ENCODE measurements at regions not wholly inside any gene's neighbourhood (a gene's known extent, or its start where the extent isn't known, plus 50 kb on each side); places are given as distances from the start of the nearest gene placed in this dataset.

DNA sequence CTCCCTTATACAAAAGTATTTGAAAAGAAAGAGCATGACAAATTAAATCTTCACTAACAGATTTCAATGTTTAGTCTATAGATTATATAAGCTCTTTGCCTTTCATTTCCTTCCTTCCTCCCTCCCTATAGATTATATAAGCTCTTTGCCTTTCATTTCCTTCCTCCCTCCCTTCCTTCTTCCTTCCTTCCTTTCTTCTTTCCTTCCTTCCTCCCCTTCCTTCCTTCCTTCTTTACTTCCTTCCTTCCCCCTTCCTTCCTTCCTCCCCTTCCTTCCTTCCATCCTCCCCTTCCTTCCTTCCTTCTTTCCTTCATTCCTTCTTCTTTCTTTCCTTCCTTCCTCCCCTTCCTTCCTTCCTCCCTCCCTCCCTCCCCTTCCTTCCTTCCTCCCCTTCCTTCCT lies 209.8 kb upstream of the CBLB start:
- H2BK12ac ChIP-seq (ENCODE audit: low read length) = no peak overlapping the region

DNA sequence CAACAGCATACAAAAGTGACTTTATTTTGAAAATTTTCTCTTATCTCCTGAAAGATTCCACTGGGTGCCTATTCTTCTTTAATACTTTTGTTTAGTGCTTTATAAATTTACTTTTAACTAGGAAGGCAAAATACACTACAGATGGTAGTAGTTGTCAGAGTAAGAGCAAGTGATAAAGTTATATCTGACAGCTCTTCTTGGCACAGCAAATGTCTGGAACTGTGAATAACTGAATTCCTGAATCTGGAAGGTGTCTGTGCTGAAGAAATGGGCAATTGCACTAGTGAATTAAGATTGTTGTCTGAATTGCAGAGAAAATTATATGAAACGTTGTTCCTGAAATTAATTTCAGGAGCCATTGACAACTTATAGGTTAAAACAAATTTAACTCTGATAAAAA lies 213.8 kb upstream of the CBLB start:
- no peaks in the 10 kb centered on the region for H3K36me3 ChIP-seq (replicated peaks in 1 of 2; ENCODE audit: control insufficient read depth in 2 of 2, insufficient read depth in 2 of 2, low read length in 2 of 2)

More for the DNA sequence above, 209.8 kb upstream of the CBLB start:
- Histone ChIP-seq H3K14ac (ENCODE audit: low read length) (no peak overlapping the region), H2AK5ac (ENCODE audit: low read depth, low read length) (no peak overlapping the region), H3K9ac (ENCODE audit: low read depth, low read length, poor library complexity) (no peak overlapping the region), H3K36me3 (replicated peaks in 1 of 2; ENCODE audit: control insufficient read depth in 2 of 2, insufficient read depth in 2 of 2, low read length in 2 of 2) (no peaks in the 10 kb centered on the region), H2BK120ac (ENCODE audit: low read depth, low read length) (no peak overlapping the region), H3K9me3 (replicated peaks in 1 of 2; ENCODE audit: control insufficient read depth in 2 of 2, insufficient read depth in 1 of 2, low read depth in 1 of 2, low read length in 2 of 2) (no peaks in the 10 kb centered on the region), H3K4me1 (ENCODE audit: control insufficient read depth in 2 of 2, insufficient read depth in 1 of 2, low read depth in 1 of 2, low read length in 2 of 2) (no peaks in the 10 kb centered on the region), H2BK15ac (ENCODE audit: low read length) (no peak overlapping the region), H2BK5ac (ENCODE audit: low read length) (no peak overlapping the region), H3K27ac (replicated peaks; ENCODE audit: low read length) (no peak overlapping the region), H2AFZ (ENCODE audit: low read length) (no peak overlapping the region), H3K27me3 (ENCODE audit: control insufficient read depth in 3 of 3, insufficient read depth in 3 of 3, low read depth in 1 of 3, low read length in 3 of 3) (no peaks in the 10 kb centered on the region), H4K8ac (ENCODE audit: low read depth, low read length) (no peak overlapping the region), H3K4ac (ENCODE audit: low read length) (no peak overlapping the region), H3K79me1 (ENCODE audit: low read depth, low read length) (no peaks in the 10 kb centered on the region), H3K18ac (ENCODE audit: low read length) (no peak overlapping the region), H3K4me3 (ENCODE audit: low read length in 2 of 2) (no peak overlapping the region), H3K23ac (ENCODE audit: low read depth, low read length, poor library complexity) (no peak overlapping the region), H3K4me2 (ENCODE audit: insufficient read depth, low read length, poor library complexity, severe bottlenecking) (no peak overlapping the region), H4K91ac (ENCODE audit: low read depth, low read length, poor library complexity) (no peak overlapping the region)
- no peak for DNase-seq (ENCODE audit: low spot score)

DNA sequence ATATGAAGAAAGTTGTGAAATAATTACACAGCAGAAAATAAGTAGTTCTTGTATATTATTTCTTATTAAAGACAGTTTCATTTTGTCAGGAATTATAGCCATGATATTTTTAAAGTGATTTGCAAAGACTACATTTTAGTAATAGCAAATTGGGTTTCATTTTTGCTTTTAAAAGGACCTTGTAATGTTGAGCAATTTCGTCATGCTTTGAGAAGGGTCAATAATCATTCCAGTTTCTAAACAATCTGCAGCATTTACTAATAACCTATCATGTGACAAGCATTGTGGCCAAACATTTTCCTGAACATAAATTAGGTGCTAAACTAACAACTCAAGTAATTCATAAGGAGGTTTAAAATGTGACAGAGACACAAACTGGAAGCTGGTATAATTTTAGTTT lies 214.4 kb upstream of the CBLB start:
- no peak overlapping the region for H3K23ac ChIP-seq (ENCODE audit: low read depth, low read length, poor library complexity)
- H2BK5ac ChIP-seq (ENCODE audit: low read length) = no peak overlapping the region
- no peaks in the 10 kb centered on the region for H3K79me1 ChIP-seq (ENCODE audit: low read depth, low read length)
- no peaks in the 10 kb centered on the region for H3K4me1 ChIP-seq (ENCODE audit: control insufficient read depth in 2 of 2, insufficient read depth in 1 of 2, low read depth in 1 of 2, low read length in 2 of 2)
- no peak overlapping the region for H2BK15ac ChIP-seq (ENCODE audit: low read length)
- H4K8ac ChIP-seq (ENCODE audit: low read depth, low read length) = no peak overlapping the region
- no CpG with 5 or more reads among the region's 1 CpG for WGBS, 2 donors (ENCODE audit: extremely low coverage in 2 of 2, insufficient read length in 2 of 2, insufficient replicate concordance in 1 of 2)
- H3K9ac ChIP-seq (ENCODE audit: low read depth, low read length, poor library complexity) = no peak overlapping the region
- no peak overlapping the region for H3K4ac ChIP-seq (ENCODE audit: low read length)
- no peak overlapping the region for H2AFZ ChIP-seq (ENCODE audit: low read length)
- no peak overlapping the region for H3K4me3 ChIP-seq (ENCODE audit: low read length in 2 of 2)
- H3K36me3 ChIP-seq (replicated peaks in 1 of 2; ENCODE audit: control insufficient read depth in 2 of 2, insufficient read depth in 2 of 2, low read length in 2 of 2) = no peaks in the 10 kb centered on the region
- no peak overlapping the region for H3K18ac ChIP-seq (ENCODE audit: low read length)
- no peak overlapping the region for H2AK5ac ChIP-seq (ENCODE audit: low read depth, low read length)
- no peak overlapping the region for H2BK12ac ChIP-seq (ENCODE audit: low read length)
- peaks cover 0 to 1% of the 10 kb centered on the region in 2 donors for H3K9me3 ChIP-seq (replicated peaks in 1 of 2; ENCODE audit: control insufficient read depth in 2 of 2, insufficient read depth in 1 of 2, low read depth in 1 of 2, low read length in 2 of 2)
- no peak overlapping the region for H4K91ac ChIP-seq (ENCODE audit: low read depth, low read length, poor library complexity)
- H2BK120ac ChIP-seq (ENCODE audit: low read depth, low read length) = no peak overlapping the region
- no peak overlapping the region for H3K4me2 ChIP-seq (ENCODE audit: insufficient read depth, low read length, poor library complexity, severe bottlenecking)
- DNase-seq (ENCODE audit: low spot score) = no peak
- H3K14ac ChIP-seq (ENCODE audit: low read length) = no peak overlapping the region
- H3K27ac ChIP-seq (replicated peaks; ENCODE audit: low read length) = no peak overlapping the region
- no peaks in the 10 kb centered on the region for H3K27me3 ChIP-seq (ENCODE audit: control insufficient read depth in 3 of 3, insufficient read depth in 3 of 3, low read depth in 1 of 3, low read length in 3 of 3)

More for the DNA sequence above, 213.8 kb upstream of the CBLB start:
- Histone ChIP-seq H3K9me3 (replicated peaks in 1 of 2; ENCODE audit: control insufficient read depth in 2 of 2, insufficient read depth in 1 of 2, low read depth in 1 of 2, low read length in 2 of 2) (peaks cover 0 to 1% of the 10 kb centered on the region in 2 donors), H2AK5ac (ENCODE audit: low read depth, low read length) (no peak overlapping the region), H3K27ac (replicated peaks; ENCODE audit: low read length) (no peak overlapping the region), H3K18ac (ENCODE audit: low read length) (no peak overlapping the region), H4K8ac (ENCODE audit: low read depth, low read length) (no peak overlapping the region), H3K4me1 (ENCODE audit: control insufficient read depth in 2 of 2, insufficient read depth in 1 of 2, low read depth in 1 of 2, low read length in 2 of 2) (no peaks in the 10 kb centered on the region), H3K14ac (ENCODE audit: low read length) (no peak overlapping the region), H2BK5ac (ENCODE audit: low read length) (no peak overlapping the region), H2AFZ (ENCODE audit: low read length) (peak overlapping the region; percentile 44), H2BK12ac (ENCODE audit: low read length) (no peak overlapping the region), H2BK120ac (ENCODE audit: low read depth, low read length) (no peak overlapping the region), H3K27me3 (ENCODE audit: control insufficient read depth in 3 of 3, insufficient read depth in 3 of 3, low read depth in 1 of 3, low read length in 3 of 3) (no peaks in the 10 kb centered on the region), H3K79me1 (ENCODE audit: low read depth, low read length) (no peaks in the 10 kb centered on the region), H4K91ac (ENCODE audit: low read depth, low read length, poor library complexity) (no peak overlapping the region), H3K23ac (ENCODE audit: low read depth, low read length, poor library complexity) (no peak overlapping the region), H2BK15ac (ENCODE audit: low read length) (no peak overlapping the region), H3K4me3 (ENCODE audit: low read length in 2 of 2) (no peak overlapping the region), H3K4ac (ENCODE audit: low read length) (no peak overlapping the region), H3K9ac (ENCODE audit: low read depth, low read length, poor library complexity) (no peak overlapping the region), H3K4me2 (ENCODE audit: insufficient read depth, low read length, poor library complexity, severe bottlenecking) (no peak overlapping the region)
- WGBS, 2 donors (ENCODE audit: extremely low coverage in 2 of 2, insufficient read length in 2 of 2, insufficient replicate concordance in 1 of 2) = no CpG with 5 or more reads among the region's 1 CpG
- DNase-seq (ENCODE audit: low spot score) = no peak

DNA sequence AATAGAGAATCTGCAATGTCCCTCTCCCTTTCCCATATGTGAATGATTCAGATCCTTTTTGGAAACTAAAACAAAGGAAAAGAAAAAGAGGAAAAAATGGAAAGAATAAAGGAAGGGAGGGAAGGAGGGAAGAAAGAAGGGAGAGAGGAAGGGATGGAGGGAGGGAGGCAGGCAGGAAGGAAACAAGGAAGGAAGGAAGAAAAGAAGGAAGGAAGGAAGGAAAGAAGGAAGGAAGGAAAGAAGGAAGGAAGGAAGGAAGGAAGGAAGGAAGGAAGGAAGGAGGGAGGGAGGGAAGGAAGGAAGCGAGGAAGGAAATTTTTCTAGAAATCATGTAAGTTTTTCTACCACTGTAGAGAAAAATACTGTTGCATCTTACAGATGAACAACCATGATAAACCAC lies 215.0 kb upstream of the CBLB start:
- H2AK5ac ChIP-seq (ENCODE audit: low read depth, low read length) = no peak overlapping the region
- H2BK120ac ChIP-seq (ENCODE audit: low read depth, low read length) = no peak overlapping the region
- H2AFZ ChIP-seq (ENCODE audit: low read length) = no peak overlapping the region
- H3K4ac ChIP-seq (ENCODE audit: low read length) = no peak overlapping the region
- H4K91ac ChIP-seq (ENCODE audit: low read depth, low read length, poor library complexity) = no peak overlapping the region
- H3K9me3 ChIP-seq (replicated peaks in 1 of 2; ENCODE audit: control insufficient read depth in 2 of 2, insufficient read depth in 1 of 2, low read depth in 1 of 2, low read length in 2 of 2) = peaks cover 0 to 1% of the 10 kb centered on the region in 2 donors
- no peak overlapping the region for H3K4me3 ChIP-seq (ENCODE audit: low read length in 2 of 2)
- H3K9ac ChIP-seq (ENCODE audit: low read depth, low read length, poor library complexity) = no peak overlapping the region
- no peak overlapping the region for H3K23ac ChIP-seq (ENCODE audit: low read depth, low read length, poor library complexity)
- H2BK12ac ChIP-seq (ENCODE audit: low read length) = no peak overlapping the region
- no peak overlapping the region for H3K14ac ChIP-seq (ENCODE audit: low read length)
- no peak overlapping the region for H3K18ac ChIP-seq (ENCODE audit: low read length)
- no peak overlapping the region for H4K8ac ChIP-seq (ENCODE audit: low read depth, low read length)
- H2BK5ac ChIP-seq (ENCODE audit: low read length) = no peak overlapping the region
- H3K79me1 ChIP-seq (ENCODE audit: low read depth, low read length) = no peaks in the 10 kb centered on the region
- DNase-seq (ENCODE audit: low spot score) = no peak
- H3K27me3 ChIP-seq (ENCODE audit: control insufficient read depth in 3 of 3, insufficient read depth in 3 of 3, low read depth in 1 of 3, low read length in 3 of 3) = no peaks in the 10 kb centered on the region
- no peak overlapping the region for H3K27ac ChIP-seq (replicated peaks; ENCODE audit: low read length)
- H2BK15ac ChIP-seq (ENCODE audit: low read length) = no peak overlapping the region
- no peak overlapping the region for H3K4me2 ChIP-seq (ENCODE audit: insufficient read depth, low read length, poor library complexity, severe bottlenecking)
- WGBS, 2 donors (ENCODE audit: extremely low coverage in 2 of 2, insufficient read length in 2 of 2, insufficient replicate concordance in 1 of 2) = no CpG with 5 or more reads among the region's 1 CpG
- H3K4me1 ChIP-seq (ENCODE audit: control insufficient read depth in 2 of 2, insufficient read depth in 1 of 2, low read depth in 1 of 2, low read length in 2 of 2) = no peaks in the 10 kb centered on the region
- no peaks in the 10 kb centered on the region for H3K36me3 ChIP-seq (replicated peaks in 1 of 2; ENCODE audit: control insufficient read depth in 2 of 2, insufficient read depth in 2 of 2, low read length in 2 of 2)

All from neuronal stem cell (in vitro differentiated cells).